ENCODE measurements at regions not wholly inside any gene's neighbourhood (a gene's known extent, or its start where the extent isn't known, plus 50 kb on each side); places are given as distances from the start of the nearest gene placed in this dataset.
A peak's percentile ranks its signal among the peaks of the same experiment; 100 is the strongest.

GRCh38 chr1:224054611-224055010 is 59.3 kb upstream of the FBXO28 start:
- whole genome bisulfite sequencing, 2 donors (ENCODE audit: extremely low coverage in 2 of 2, insufficient read length in 2 of 2, insufficient replicate concordance in 1 of 2): no CpG with 5 or more reads among the region's 3 CpGs
- no peak for DNase-seq (ENCODE audit: low spot score)
- Histone ChIP-seq H3K18ac (ENCODE audit: low read length) (no peak overlapping the region), H3K36me3 (replicated peaks in 1 of 2; ENCODE audit: control insufficient read depth in 2 of 2, insufficient read depth in 2 of 2, low read length in 2 of 2) (no peaks in the 10 kb centered on the region), H2AK5ac (ENCODE audit: low read depth, low read length) (no peak overlapping the region), H4K8ac (ENCODE audit: low read depth, low read length) (no peak overlapping the region), H3K4me2 (ENCODE audit: insufficient read depth, low read length, poor library complexity, severe bottlenecking) (no peak overlapping the region), H3K4ac (ENCODE audit: low read length) (no peak overlapping the region), H4K91ac (ENCODE audit: low read depth, low read length, poor library complexity) (no peak overlapping the region), H3K27ac (replicated peaks; ENCODE audit: low read length) (no peak overlapping the region), H2BK5ac (ENCODE audit: low read length) (no peak overlapping the region), H3K9ac (ENCODE audit: low read depth, low read length, poor library complexity) (no peak overlapping the region), H3K4me3 (ENCODE audit: low read length in 2 of 2) (no peak overlapping the region), H3K9me3 (replicated peaks in 1 of 2; ENCODE audit: control insufficient read depth in 2 of 2, insufficient read depth in 1 of 2, low read depth in 1 of 2, low read length in 2 of 2) (peaks cover 0 to 2% of the 10 kb centered on the region in 2 donors), H2BK12ac (ENCODE audit: low read length) (no peak overlapping the region), H3K14ac (ENCODE audit: low read length) (no peak overlapping the region), H2BK120ac (ENCODE audit: low read depth, low read length) (no peak overlapping the region), H2AFZ (ENCODE audit: low read length) (no peak overlapping the region), H3K4me1 (ENCODE audit: control insufficient read depth in 2 of 2, insufficient read depth in 1 of 2, low read depth in 1 of 2, low read length in 2 of 2) (peaks cover 0 to 3% of the 10 kb centered on the region in 2 donors), H3K23ac (ENCODE audit: low read depth, low read length, poor library complexity) (no peak overlapping the region), H3K79me1 (ENCODE audit: low read depth, low read length) (no peaks in the 10 kb centered on the region), H3K27me3 (ENCODE audit: control insufficient read depth in 3 of 3, insufficient read depth in 3 of 3, low read depth in 1 of 3, low read length in 3 of 3) (no peaks in the 10 kb centered on the region), H2BK15ac (ENCODE audit: low read length) (no peak overlapping the region)

GRCh38 chr1:224054012-224054411 is 59.9 kb upstream of the FBXO28 start:
- Histone ChIP-seq H3K4me1 (ENCODE audit: control insufficient read depth in 2 of 2, insufficient read depth in 1 of 2, low read depth in 1 of 2, low read length in 2 of 2) (peaks cover 0 to 3% of the 10 kb centered on the region in 2 donors), H3K18ac (ENCODE audit: low read length) (no peak overlapping the region), H4K91ac (ENCODE audit: low read depth, low read length, poor library complexity) (no peak overlapping the region), H3K4me2 (ENCODE audit: insufficient read depth, low read length, poor library complexity, severe bottlenecking) (no peak overlapping the region), H3K4me3 (ENCODE audit: low read length in 2 of 2) (no peak overlapping the region), H2AFZ (ENCODE audit: low read length) (no peak overlapping the region), H3K4ac (ENCODE audit: low read length) (no peak overlapping the region), H3K9me3 (replicated peaks in 1 of 2; ENCODE audit: control insufficient read depth in 2 of 2, insufficient read depth in 1 of 2, low read depth in 1 of 2, low read length in 2 of 2) (peaks cover 0 to 1% of the 10 kb centered on the region in 2 donors), H3K36me3 (replicated peaks in 1 of 2; ENCODE audit: control insufficient read depth in 2 of 2, insufficient read depth in 2 of 2, low read length in 2 of 2) (no peaks in the 10 kb centered on the region), H3K14ac (ENCODE audit: low read length) (no peak overlapping the region), H3K27ac (replicated peaks; ENCODE audit: low read length) (no peak overlapping the region), H2BK5ac (ENCODE audit: low read length) (no peak overlapping the region), H3K9ac (ENCODE audit: low read depth, low read length, poor library complexity) (no peak overlapping the region), H2BK15ac (ENCODE audit: low read length) (no peak overlapping the region), H3K79me1 (ENCODE audit: low read depth, low read length) (no peaks in the 10 kb centered on the region), H2AK5ac (ENCODE audit: low read depth, low read length) (no peak overlapping the region), H4K8ac (ENCODE audit: low read depth, low read length) (no peak overlapping the region), H2BK120ac (ENCODE audit: low read depth, low read length) (no peak overlapping the region), H2BK12ac (ENCODE audit: low read length) (no peak overlapping the region), H3K23ac (ENCODE audit: low read depth, low read length, poor library complexity) (no peak overlapping the region), H3K27me3 (ENCODE audit: control insufficient read depth in 3 of 3, insufficient read depth in 3 of 3, low read depth in 1 of 3, low read length in 3 of 3) (no peaks in the 10 kb centered on the region)
- DNase-seq (ENCODE audit: low spot score): no peak
- no CpG with 5 or more reads among the region's 2 CpGs for WGBS, 2 donors (ENCODE audit: extremely low coverage in 2 of 2, insufficient read length in 2 of 2, insufficient replicate concordance in 1 of 2)

DNA sequence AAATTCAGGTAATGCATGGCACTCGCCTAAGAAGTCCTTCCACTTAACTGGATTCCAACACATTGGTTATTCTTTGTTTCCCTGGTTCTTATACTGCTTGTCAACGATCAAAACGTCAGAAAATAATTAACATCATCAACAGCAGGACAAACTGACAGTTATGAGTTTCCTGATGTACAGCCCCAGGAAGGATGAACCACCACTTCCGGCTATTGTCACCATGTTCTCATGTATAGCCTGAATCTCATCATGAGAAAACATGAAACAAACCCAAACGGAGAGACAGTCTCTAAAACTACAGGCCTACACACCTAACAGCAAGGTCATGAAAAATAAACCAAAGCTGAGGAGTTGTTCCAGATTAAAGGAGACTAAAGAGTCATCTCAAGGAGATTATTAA is 60.5 kb upstream of the FBXO28 start:
- Histone ChIP-seq H2AK5ac (ENCODE audit: low read depth, low read length) (no peak overlapping the region), H3K36me3 (replicated peaks in 1 of 2; ENCODE audit: control insufficient read depth in 2 of 2, insufficient read depth in 2 of 2, low read length in 2 of 2) (no peaks in the 10 kb centered on the region), H3K79me1 (ENCODE audit: low read depth, low read length) (no peaks in the 10 kb centered on the region), H4K8ac (ENCODE audit: low read depth, low read length) (no peak overlapping the region), H3K4me2 (ENCODE audit: insufficient read depth, low read length, poor library complexity, severe bottlenecking) (no peak overlapping the region), H4K91ac (ENCODE audit: low read depth, low read length, poor library complexity) (no peak overlapping the region), H3K4me1 (ENCODE audit: control insufficient read depth in 2 of 2, insufficient read depth in 1 of 2, low read depth in 1 of 2, low read length in 2 of 2) (peaks cover 0 to 3% of the 10 kb centered on the region in 2 donors), H2AFZ (ENCODE audit: low read length) (no peak overlapping the region), H3K9me3 (replicated peaks in 1 of 2; ENCODE audit: control insufficient read depth in 2 of 2, insufficient read depth in 1 of 2, low read depth in 1 of 2, low read length in 2 of 2) (no peaks in the 10 kb centered on the region), H3K27ac (replicated peaks; ENCODE audit: low read length) (no peak overlapping the region), H3K4ac (ENCODE audit: low read length) (no peak overlapping the region), H3K27me3 (ENCODE audit: control insufficient read depth in 3 of 3, insufficient read depth in 3 of 3, low read depth in 1 of 3, low read length in 3 of 3) (no peaks in the 10 kb centered on the region), H2BK12ac (ENCODE audit: low read length) (no peak overlapping the region), H3K18ac (ENCODE audit: low read length) (no peak overlapping the region), H2BK120ac (ENCODE audit: low read depth, low read length) (no peak overlapping the region), H2BK5ac (ENCODE audit: low read length) (no peak overlapping the region), H3K9ac (ENCODE audit: low read depth, low read length, poor library complexity) (no peak overlapping the region), H3K14ac (ENCODE audit: low read length) (no peak overlapping the region), H2BK15ac (ENCODE audit: low read length) (no peak overlapping the region), H3K4me3 (ENCODE audit: low read length in 2 of 2) (no peak overlapping the region), H3K23ac (ENCODE audit: low read depth, low read length, poor library complexity) (no peak overlapping the region)
- WGBS, 2 donors (ENCODE audit: extremely low coverage in 2 of 2, insufficient read length in 2 of 2, insufficient replicate concordance in 1 of 2): no CpG with 5 or more reads among the region's 5 CpGs
- DNase-seq (ENCODE audit: low spot score): no peak

GRCh38 chr1:224052772-224053171 is 61.1 kb upstream of the FBXO28 start:
- Histone ChIP-seq H3K23ac (ENCODE audit: low read depth, low read length, poor library complexity) (no peak overlapping the region), H2AFZ (ENCODE audit: low read length) (peak overlapping the region; percentile 68), H3K4me1 (ENCODE audit: control insufficient read depth in 2 of 2, insufficient read depth in 1 of 2, low read depth in 1 of 2, low read length in 2 of 2) (peaks cover 0 to 3% of the 10 kb centered on the region in 2 donors), H3K9ac (ENCODE audit: low read depth, low read length, poor library complexity) (no peak overlapping the region), H3K27me3 (ENCODE audit: control insufficient read depth in 3 of 3, insufficient read depth in 3 of 3, low read depth in 1 of 3, low read length in 3 of 3) (no peaks in the 10 kb centered on the region), H3K36me3 (replicated peaks in 1 of 2; ENCODE audit: control insufficient read depth in 2 of 2, insufficient read depth in 2 of 2, low read length in 2 of 2) (no peaks in the 10 kb centered on the region), H3K4me2 (ENCODE audit: insufficient read depth, low read length, poor library complexity, severe bottlenecking) (no peak overlapping the region), H2BK5ac (ENCODE audit: low read length) (no peak overlapping the region), H3K27ac (replicated peaks; ENCODE audit: low read length) (no peak overlapping the region), H3K79me1 (ENCODE audit: low read depth, low read length) (no peaks in the 10 kb centered on the region), H2BK120ac (ENCODE audit: low read depth, low read length) (no peak overlapping the region), H2AK5ac (ENCODE audit: low read depth, low read length) (no peak overlapping the region), H3K4ac (ENCODE audit: low read length) (no peak overlapping the region), H2BK15ac (ENCODE audit: low read length) (no peak overlapping the region), H3K4me3 (ENCODE audit: low read length in 2 of 2) (no peak overlapping the region), H2BK12ac (ENCODE audit: low read length) (no peak overlapping the region), H3K9me3 (replicated peaks in 1 of 2; ENCODE audit: control insufficient read depth in 2 of 2, insufficient read depth in 1 of 2, low read depth in 1 of 2, low read length in 2 of 2) (no peaks in the 10 kb centered on the region), H3K18ac (ENCODE audit: low read length) (no peak overlapping the region), H4K91ac (ENCODE audit: low read depth, low read length, poor library complexity) (no peak overlapping the region), H4K8ac (ENCODE audit: low read depth, low read length) (no peak overlapping the region), H3K14ac (ENCODE audit: low read length) (no peak overlapping the region)
- no peak for DNase-seq (ENCODE audit: low spot score)
- no CpG with 5 or more reads among the region's 3 CpGs for WGBS, 2 donors (ENCODE audit: extremely low coverage in 2 of 2, insufficient read length in 2 of 2, insufficient replicate concordance in 1 of 2)

All from neuronal stem cell (in vitro differentiated cells).